SK-N-SH treated with all-trans-retinoic acid at 6 μM for 48 hours (cell line): ENCODE measurements at regions not wholly inside any gene's neighbourhood (a gene's known extent, or its start where the extent isn't known, plus 50 kb on each side); places are given as distances from the start of the nearest gene placed in this dataset.

Experiments used
- ARNTL ChIP-seq: fragments of 450-650 bp; formaldehyde crosslinking; IDR thresholded peaks from 2 replicates; pipeline ENCODE4 v1.5.0; 2020; ENCODE audit warnings: low read depth, mild to moderate bottlenecking, moderate library complexity, borderline replicate concordance
- BACH2 ChIP-seq: fragments of 250-450 bp; sonication (Bioruptor Pico); IDR thresholded peaks from 2 replicates; pipeline ENCODE4 v1.9.0; 2021; ENCODE audit warnings: mild to moderate bottlenecking, borderline replicate concordance
- OSR1 ChIP-seq: fragments of 250-450 bp; sonication (Bioruptor Pico); IDR thresholded peaks from 2 replicates; pipeline ENCODE4 v1.8.0; 2022; ENCODE audit warnings: moderate library complexity, mild to moderate bottlenecking, inconsistent platforms
- PPARA ChIP-seq: fragments of 250-450 bp; sonication (Bioruptor Pico); IDR thresholded peaks from 2 replicates; pipeline ENCODE4 v1.5.0; 2020; ENCODE audit warnings: mild to moderate bottlenecking, borderline replicate concordance
- RARB ChIP-seq: fragments of 250-450 bp; sonication (Bioruptor Pico); IDR thresholded peaks from 2 replicates; pipeline ENCODE4 v1.8.0; 2021; ENCODE audit warnings: mild to moderate bottlenecking, moderate library complexity
- TCF4 ChIP-seq: fragments of 250-450 bp; sonication (Bioruptor Pico); IDR thresholded peaks from 2 replicates; pipeline ENCODE4 v1.8.0; 2021; ENCODE audit warnings: mild to moderate bottlenecking, moderate library complexity, borderline replicate concordance
- TOX ChIP-seq: fragments of 250-450 bp; sonication (Bioruptor Pico); IDR thresholded peaks from 2 replicates; pipeline ENCODE4 v1.8.0; 2021; ENCODE audit warnings: mild to moderate bottlenecking, moderate library complexity, borderline replicate concordance
- ZC3H10 ChIP-seq: fragments of 250-450 bp; sonication (Bioruptor Pico); IDR thresholded peaks from 2 replicates; pipeline ENCODE4 v1.5.1; 2021; ENCODE audit warnings: mild to moderate bottlenecking, moderate library complexity
- ZNF8 ChIP-seq: fragments of 450-650 bp; formaldehyde crosslinking; IDR thresholded peaks from 2 replicates; pipeline ENCODE4 v1.5.0; 2020; ENCODE audit warnings: mild to moderate bottlenecking, moderate library complexity
- TF ChIP-seq, protein P1 (sequence below): fragments of 250-450 bp; sonication (Bioruptor Pico); IDR thresholded peaks from 2 replicates; pipeline ENCODE4 v1.8.0; 2020; ENCODE audit warnings: mild to moderate bottlenecking, moderate library complexity, borderline replicate concordance
- TF ChIP-seq, protein P2 (sequence below): fragments of 250-450 bp; sonication (Bioruptor Pico); IDR thresholded peaks from 2 replicates; pipeline ENCODE4 v1.5.1; 2020; ENCODE audit warnings: low read depth, mild to moderate bottlenecking, moderate library complexity

DNA sequence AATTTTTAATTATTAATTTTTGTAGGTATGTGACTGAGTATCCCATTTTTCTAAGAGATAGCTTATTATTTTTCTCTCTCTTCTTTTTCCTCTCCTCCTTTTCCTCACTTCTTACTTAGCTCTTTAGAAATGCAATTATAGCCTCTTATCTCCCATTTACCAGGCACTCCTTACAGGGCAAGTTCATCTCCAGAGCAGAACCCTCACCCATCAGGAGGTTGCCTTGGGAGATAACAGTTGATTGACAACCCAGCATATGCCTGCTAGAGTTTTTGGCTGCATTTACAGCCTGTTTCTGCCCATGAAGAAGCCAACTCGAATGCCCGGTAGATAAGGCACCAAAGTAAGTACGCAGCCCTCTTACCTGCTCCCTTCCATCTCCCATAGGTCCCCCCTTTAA, 572.9 kb upstream of the ZFP42 start:
- TF ChIP-seq ARNTL (CRISPR knock-in tag) (no peak), BACH2 (CRISPR knock-in tag) (no peak), PPARA (no peak), OSR1 (CRISPR knock-in tag) (no peak), ZNF8 (no peak), TCF4 (CRISPR knock-in tag) (no peak), TOX (CRISPR knock-in tag) (no peak), ZC3H10 (CRISPR knock-in tag) (no peak), RARB (CRISPR knock-in tag) (no peak)
- TF ChIP-seq, protein P1, sequence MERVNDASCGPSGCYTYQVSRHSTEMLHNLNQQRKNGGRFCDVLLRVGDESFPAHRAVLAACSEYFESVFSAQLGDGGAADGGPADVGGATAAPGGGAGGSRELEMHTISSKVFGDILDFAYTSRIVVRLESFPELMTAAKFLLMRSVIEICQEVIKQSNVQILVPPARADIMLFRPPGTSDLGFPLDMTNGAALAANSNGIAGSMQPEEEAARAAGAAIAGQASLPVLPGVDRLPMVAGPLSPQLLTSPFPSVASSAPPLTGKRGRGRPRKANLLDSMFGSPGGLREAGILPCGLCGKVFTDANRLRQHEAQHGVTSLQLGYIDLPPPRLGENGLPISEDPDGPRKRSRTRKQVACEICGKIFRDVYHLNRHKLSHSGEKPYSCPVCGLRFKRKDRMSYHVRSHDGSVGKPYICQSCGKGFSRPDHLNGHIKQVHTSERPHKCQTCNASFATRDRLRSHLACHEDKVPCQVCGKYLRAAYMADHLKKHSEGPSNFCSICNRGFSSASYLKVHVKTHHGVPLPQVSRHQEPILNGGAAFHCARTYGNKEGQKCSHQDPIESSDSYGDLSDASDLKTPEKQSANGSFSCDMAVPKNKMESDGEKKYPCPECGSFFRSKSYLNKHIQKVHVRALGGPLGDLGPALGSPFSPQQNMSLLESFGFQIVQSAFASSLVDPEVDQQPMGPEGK, result no peak
- TF ChIP-seq, protein P2, sequence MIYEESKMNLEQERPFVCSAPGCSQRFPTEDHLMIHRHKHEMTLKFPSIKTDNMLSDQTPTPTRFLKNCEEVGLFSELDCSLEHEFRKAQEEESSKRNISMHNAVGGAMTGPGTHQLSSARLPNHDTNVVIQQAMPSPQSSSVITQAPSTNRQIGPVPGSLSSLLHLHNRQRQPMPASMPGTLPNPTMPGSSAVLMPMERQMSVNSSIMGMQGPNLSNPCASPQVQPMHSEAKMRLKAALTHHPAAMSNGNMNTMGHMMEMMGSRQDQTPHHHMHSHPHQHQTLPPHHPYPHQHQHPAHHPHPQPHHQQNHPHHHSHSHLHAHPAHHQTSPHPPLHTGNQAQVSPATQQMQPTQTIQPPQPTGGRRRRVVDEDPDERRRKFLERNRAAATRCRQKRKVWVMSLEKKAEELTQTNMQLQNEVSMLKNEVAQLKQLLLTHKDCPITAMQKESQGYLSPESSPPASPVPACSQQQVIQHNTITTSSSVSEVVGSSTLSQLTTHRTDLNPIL (CRISPR knock-in tag), result no peak
